Pancreas (tissue), 10 donors: ENCODE measurements at regions not wholly inside any gene's neighbourhood (a gene's known extent, or its start where the extent isn't known, plus 50 kb on each side); places are given as distances from the start of the nearest gene placed in this dataset.

ENCODE experiments used
- ATAC-seq, 4 donors: fragments of 200-7000 bp; cut with Tn5 transposase; one replicate each; pipeline versions ENCODE4 v1.8.0 to v1.9.1; 2020; ENCODE audit warnings: mild to moderate bottlenecking in 4 of 4, moderate library complexity in 4 of 4
- DNase-seq, 6 donors: peaks; one replicate each; pipeline ENCODE4 v3.0.0-alpha.2; 2020
- FAIRE-seq: peaks from 2 replicates; lab custom pipeline; 2012; peaks lifted over from hg19 to GRCh38; lab: Jason Lieb, UNC
- H3K27ac ChIP-seq, 4 donors: fragments of 200-600 bp; sonication (generic); 1 replicate in 3 of 4; 2 replicates in 1 of 4; pipeline versions ENCODE4 v1.5.0 to v1.8.0; 2020
- H3K27me3 ChIP-seq, 4 donors: fragments of 200-600 bp; one replicate each; pipeline ENCODE4 v1.8.0; 2021
- H3K36me3 ChIP-seq, 3 donors: fragments of 200-600 bp; sonication (generic) in 1 of 3; one replicate each; pipeline versions ENCODE4 v1.5.0 to v1.8.0; 2020 to 2021
- H3K4me1 ChIP-seq, 3 donors: fragments of 200-600 bp; one replicate each; pipeline ENCODE4 v1.8.0; 2021
- H3K4me3 ChIP-seq, 4 donors: fragments of 200-600 bp; sonication (generic) in 2 of 4; one replicate each; pipeline versions ENCODE4 v1.5.0 to v1.8.0; 2020 to 2021
- H3K9me3 ChIP-seq, 4 donors: fragments of 200-600 bp; one replicate each; pipeline ENCODE4 v1.8.0; 2021
- CTCF ChIP-seq, 4 donors: fragments of 200-600 bp; sonication (generic) in 3 of 4; IDR thresholded peaks; one replicate each; pipeline versions ENCODE4 v1.5.0 to v1.8.0; 2021; ENCODE audit warnings: antibody characterized with exemption in 4 of 4
- WGBS, 2 donors: extraction: QIAGEN DNeasy Blood & Tissue Kit; methylation state at CpG; one replicate each; pipeline ENCODE4 v1.1.7; 2013; 5-methylcytosine and 5-hydroxymethylcytosine counted together
- intact Hi-C, 3 donors: fragments of 100-400 bp; cut with DNase I; formaldehyde crosslinking; loops; one replicate each; pipeline versions ENCODE4 v1.11.1 to v1.14.2; 2022
- donor health status: healthy with polysubstance abuse.
- donor health status: DM: no; HTN: no; CAD: no; lungs with moderate emphysema.
- donor health status: DM: no; HTN: no; CAD: no.
- donor health status: control.
- donor health status: control.
- donor health status: Bipolar disorder and iron deficiency.
- donor health status: DM: yes; HTN: yes; CAD: no.
- donor health status: DM: no; HTN: no; CAD: no.
- donor health status: DM: no; HTN: no; CAD: no.
- donor health status: DM: yes; HTN: yes; CAD: no.

DNA sequence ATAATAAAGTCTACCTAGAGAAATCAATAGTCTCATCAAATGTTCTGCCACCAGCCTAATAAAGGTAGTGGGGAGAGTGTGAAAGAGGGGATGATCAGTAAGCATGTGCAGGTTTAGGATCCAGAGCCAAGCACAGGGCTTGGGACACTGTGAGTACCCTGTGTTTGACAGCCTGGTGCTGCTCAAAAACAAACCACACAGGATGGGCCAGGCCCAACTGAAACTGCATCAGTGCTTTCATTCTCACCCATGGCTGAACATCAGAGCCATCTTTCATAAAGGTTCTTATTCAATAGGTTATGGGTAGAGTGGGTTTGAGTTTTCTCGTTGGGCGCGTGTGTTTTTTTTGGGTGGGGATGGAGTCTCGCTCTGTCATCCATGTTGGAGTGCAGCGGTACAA, 87.3 kb upstream of the NHSL1 start:
- FAIRE-seq (no peak), ATAC-seq (no peak), DNase-seq (no peak)
- TF ChIP-seq CTCF (IDR thresholded peaks at IDR 0.05) = no peak
- H3K36me3 ChIP-seq = no peaks in the 10 kb centered on the region
- no peak overlapping the region for H3K4me3 ChIP-seq
- 89 to 94% methylated on average over 5 of the region's 5 CpGs for WGBS, 2 donors
- no peak overlapping the region for H3K27ac ChIP-seq
- H3K4me1 ChIP-seq = no peaks in the 10 kb centered on the region
- no peaks in the 10 kb centered on the region for H3K9me3 ChIP-seq
- H3K27me3 ChIP-seq = no peaks in the 10 kb centered on the region
- intact Hi-C loops = no loop called here

GRCh38 chr6:138588805-138589434, 89.6 kb upstream of the NHSL1 start:
- FAIRE-seq (no peak), ATAC-seq (peak; percentile 67 to 86 (median 78))
- intact Hi-C loops = no loop called here

GRCh38 chr6:138590796-138591709, 91.8 kb upstream of the NHSL1 start:
- no peak for FAIRE-seq
- peak in 4 of 6 donors; percentile 47 to 73 (median 48) for DNase-seq
- intact Hi-C loops = loop anchor here in 2 of 3 donors (5.0 to 10.0 kb wide), 2 partner anchors 156 to 176 kb away; no protein-coding TSS in a partner anchor
- H3K27ac ChIP-seq = no peak overlapping the region
- no peak overlapping the region for H3K4me3 ChIP-seq
- TF ChIP-seq CTCF (IDR thresholded peaks at IDR 0.05) = peak; percentile 52 to 85 (median 78)
- no peaks in the 10 kb centered on the region for H3K4me1 ChIP-seq
- H3K27me3 ChIP-seq = no peaks in the 10 kb centered on the region
- ATAC-seq = peak; percentile 65 to 86 (median 76)
- WGBS, 2 donors = 10 to 14% methylated on average over 3 of the region's 3 CpGs
- H3K36me3 ChIP-seq = no peaks in the 10 kb centered on the region
- no peaks in the 10 kb centered on the region for H3K9me3 ChIP-seq

More at GRCh38 chr6:138588805-138589434, 89.6 kb upstream of the NHSL1 start:
- H3K4me3 ChIP-seq = no peak overlapping the region
- H3K4me1 ChIP-seq = no peaks in the 10 kb centered on the region
- H3K27me3 ChIP-seq = no peaks in the 10 kb centered on the region
- WGBS, 2 donors = 36 to 42% methylated on average over 13 of the region's 13 CpGs
- H3K9me3 ChIP-seq = no peaks in the 10 kb centered on the region
- DNase-seq = peak in 4 of 6 donors; percentile 18 to 67 (median 32)
- no peaks in the 10 kb centered on the region for H3K36me3 ChIP-seq
- no peak overlapping the region for H3K27ac ChIP-seq
- TF ChIP-seq CTCF (IDR thresholded peaks at IDR 0.05) = peak; percentile 62 to 83 (median 82)

GRCh38 chr6:138592749-138593123, 93.4 kb upstream of the NHSL1 start:
- ATAC-seq (no peak), DNase-seq (no peak), FAIRE-seq (no peak)
- Histone ChIP-seq H3K27ac (no peak overlapping the region), H3K27me3 (no peaks in the 10 kb centered on the region), H3K4me1 (no peaks in the 10 kb centered on the region), H3K9me3 (no peaks in the 10 kb centered on the region), H3K36me3 (no peaks in the 10 kb centered on the region), H3K4me3 (no peak overlapping the region)
- WGBS, 2 donors = 30 to 97% methylated on average over 1 of the region's 1 CpG
- intact Hi-C loops = loop anchor here in 2 of 3 donors (5.0 to 10.0 kb wide), 2 partner anchors 158 to 175 kb away; no protein-coding TSS in a partner anchor
- no peak for TF ChIP-seq CTCF (IDR thresholded peaks at IDR 0.05)
